H1 (cell line): ENCODE measurements at regions not wholly inside any gene's neighbourhood (a gene's known extent, or its start where the extent isn't known, plus 50 kb on each side); places are given as distances from the start of the nearest gene placed in this dataset.

Source experiments
- BRCA1 ChIP-seq: IDR thresholded peaks from 2 replicates; pipeline ENCODE4 v1.6.1; 2012; ENCODE audit warnings: low read depth, low read length, improper control_type of control experiment
- RBBP5 ChIP-seq: IDR thresholded peaks from 2 replicates; pipeline ENCODE4 v1.7.1; 2012; ENCODE audit warnings: low read depth, mild to moderate bottlenecking, inconsistent platforms, low read length, moderate library complexity, borderline replicate concordance

DNA sequence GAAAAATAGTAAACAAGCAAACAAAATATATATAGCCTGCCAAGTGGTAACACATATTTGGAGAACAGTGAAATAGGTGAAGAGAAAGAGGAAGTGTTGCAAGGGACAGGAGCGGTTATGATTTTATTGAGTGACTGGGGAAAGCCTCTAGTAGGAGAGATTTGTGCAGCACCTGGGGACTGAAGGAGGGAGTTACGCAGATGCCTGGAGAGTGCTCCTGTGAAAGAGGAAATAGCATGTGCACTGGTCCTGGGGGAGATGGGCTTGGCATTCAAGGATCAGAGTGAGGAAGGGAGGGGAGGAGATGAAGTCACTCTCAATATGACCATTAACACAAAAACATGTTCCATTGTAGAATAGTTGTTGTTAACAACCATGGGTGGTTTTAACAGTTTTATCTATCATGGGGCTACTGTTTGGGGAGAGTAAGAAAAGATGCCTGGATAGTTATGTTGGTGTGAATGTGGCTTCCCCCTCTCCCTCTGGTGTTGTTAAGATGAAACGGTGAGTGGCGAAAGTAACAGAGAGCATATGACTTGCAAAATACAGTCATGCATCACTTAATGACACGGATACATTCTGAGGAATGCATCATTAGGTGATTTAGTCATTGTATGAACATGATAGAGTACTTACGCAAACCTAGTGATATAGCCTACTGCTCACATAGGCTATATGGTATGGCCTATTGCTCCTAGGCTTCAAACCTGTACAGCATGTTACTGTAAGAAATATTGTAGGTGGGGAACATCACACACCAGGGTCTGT lies 251.7 kb upstream of the ARGLU1 start:
- TF ChIP-seq BRCA1 (no peak), RBBP5 (no peak)
